ENCODE measurements at regions not wholly inside any gene's neighbourhood (a gene's known extent, or its start where the extent isn't known, plus 50 kb on each side); places are given as distances from the start of the nearest gene placed in this dataset.

GRCh38 chr12:104873374-104873773 lies 84.7 kb downstream of the SLC41A2 start:
- no peak for TF ChIP-seq GATA1 (IDR thresholded peaks at IDR 0.05; ENCODE audit: low read depth, low read length)
- TF ChIP-seq POLR2A (IDR thresholded peaks at IDR 0.05; ENCODE audit: low read length) = no peak

All from erythroblast (primary cell).